Prostate gland (tissue), 2 donors: ENCODE measurements at regions not wholly inside any gene's neighbourhood (a gene's known extent, or its start where the extent isn't known, plus 50 kb on each side); places are given as distances from the start of the nearest gene placed in this dataset.
"Not testable (repeated sequence)": the region's sequence is repeated elsewhere in the genome, so short reads cannot be mapped to it uniquely, and the experiment has no call there.

Experiments
- CTCF ChIP-seq, 4 experiments: fragments of 200-600 bp in 2 of 4; fragments of 450-650 bp in 2 of 4; sonication (generic) in 2 of 4; IDR thresholded peaks; 1 replicate in 3 of 4; 2 replicates in 1 of 4; pipeline ENCODE4 v1.5.1; 2016 to 2019; ENCODE audit warnings: antibody characterized with exemption in 4 of 4, mild to moderate bottlenecking in 2 of 4, moderate library complexity in 2 of 4
- POLR2A ChIP-seq: fragments of 450-650 bp; IDR thresholded peaks from one replicate; pipeline ENCODE4 v1.6.1; 2016; ENCODE audit warnings: antibody characterized with exemption, mild to moderate bottlenecking
- POLR2AphosphoS5 ChIP-seq: sonication (generic); formaldehyde crosslinking; IDR thresholded peaks from one replicate; pipeline ENCODE4 v1.6.1; 2017; ENCODE audit warnings: antibody characterized with exemption

- TF ChIP-seq CTCF (IDR thresholded peaks at IDR 0.05); POLR2AphosphoS5; POLR2A: not testable (repeated sequence)
These were observed 236.6 kb upstream of the SOX2 start for GRCh38 chr3:181475146-181475545.
